GM23248 (cell line): ENCODE measurements at regions not wholly inside any gene's neighbourhood (a gene's known extent, or its start where the extent isn't known, plus 50 kb on each side); places are given as distances from the start of the nearest gene placed in this dataset.

Source experiments
- DNase-seq: peaks from one replicate; pipeline ENCODE4 v3.0.0-alpha.2; 2015
- H2AFZ ChIP-seq: fragments of 200-600 bp; sonication (generic); 2 replicates; pipeline ENCODE4 v1.6.1; 2016; ENCODE audit warnings: antibody characterized with exemption
- H3F3A ChIP-seq: fragments of 200-600 bp; sonication (generic); 2 replicates; pipeline ENCODE4 v1.6.1; 2016; ENCODE audit warnings: mild to moderate bottlenecking, antibody characterized with exemption, mixed run types; ENCODE audit not compliant: insufficient read depth
- H3K27ac ChIP-seq: fragments of 200-600 bp; sonication (generic); 2 replicates; pipeline ENCODE4 v1.5.1; 2016; ENCODE audit warnings: mild to moderate bottlenecking
- H3K27me3 ChIP-seq: fragments of 200-600 bp; sonication (generic); replicated peaks from 2 replicates; pipeline ENCODE4 v1.6.1; 2016; ENCODE audit warnings: mild to moderate bottlenecking; ENCODE audit not compliant: insufficient read depth
- H3K36me3 ChIP-seq: fragments of 200-600 bp; sonication (generic); 2 replicates; pipeline ENCODE4 v1.6.1; 2016; ENCODE audit warnings: low read depth, mild to moderate bottlenecking
- H3K4me1 ChIP-seq: fragments of 200-600 bp; sonication (generic); 2 replicates; pipeline ENCODE4 v1.6.1; 2016; ENCODE audit warnings: mild to moderate bottlenecking; ENCODE audit not compliant: insufficient read depth
- H3K4me2 ChIP-seq: fragments of 200-600 bp; sonication (generic); one replicate; pipeline ENCODE4 v1.6.1; 2016; ENCODE audit warnings: mild to moderate bottlenecking; ENCODE audit not compliant: unreplicated experiment
- H3K4me3 ChIP-seq: fragments of 200-600 bp; sonication (generic); 2 replicates; pipeline ENCODE4 v1.5.1; 2016; ENCODE audit warnings: mild to moderate bottlenecking
- H3K79me2 ChIP-seq: fragments of 200-600 bp; sonication (generic); 2 replicates; pipeline ENCODE4 v1.6.1; 2016; ENCODE audit warnings: mild to moderate bottlenecking; ENCODE audit not compliant: insufficient read depth
- H3K9ac ChIP-seq: fragments of 200-600 bp; sonication (generic); 2 replicates; pipeline ENCODE4 v1.6.1; 2016; ENCODE audit warnings: mild to moderate bottlenecking
- H3K9me2 ChIP-seq: fragments of 200-600 bp; sonication (generic); 2 replicates; pipeline ENCODE4 v1.6.1; 2016; ENCODE audit warnings: mixed run types, mild to moderate bottlenecking, moderate library complexity; ENCODE audit not compliant: insufficient read depth
- H3K9me3 ChIP-seq: fragments of 200-600 bp; sonication (generic); one replicate; pipeline ENCODE4 v1.6.1; 2017; ENCODE audit warnings: low read depth
- H4K20me1 ChIP-seq: fragments of 200-600 bp; sonication (generic); 2 replicates; pipeline ENCODE4 v1.6.0; 2016; ENCODE audit not compliant: insufficient read depth
- EZH2 ChIP-seq: fragments of 200-600 bp; sonication (generic); IDR thresholded peaks from 2 replicates; pipeline ENCODE4 v1.6.1; 2018; ENCODE audit warnings: antibody characterized with exemption, mild to moderate bottlenecking; ENCODE audit not compliant: insufficient read depth, poor library complexity, severe bottlenecking
- EZH2phosphoT487 ChIP-seq: fragments of 200-600 bp; sonication (generic); IDR thresholded peaks from 2 replicates; pipeline ENCODE4 v1.6.1; 2018; ENCODE audit warnings: antibody characterized with exemption, moderate library complexity, mild to moderate bottlenecking, low read depth; ENCODE audit not compliant: insufficient read depth
- WGBS, 2 experiments: methylation state at CpG; one replicate each; pipeline ENCODE4 v1.1.6; 2015 to 2017; ENCODE audit warnings: low lambda C conversion rate in 2 of 2, low coverage in 1 of 2; ENCODE audit errors: missing lambda C conversion rate in 2 of 2; 5-methylcytosine and 5-hydroxymethylcytosine counted together
- in situ Hi-C: fragments of 300-500 bp; cut with MboI; formaldehyde crosslinking; loops from 2 replicates; pipeline ENCODE4 v1.15.0; 2020

GRCh38 chr2:2832657-2833056 is 501.6 kb upstream of the MYT1L start:
- H3K79me2 ChIP-seq: no peaks in the 10 kb centered on the region
- H3K9me2 ChIP-seq: no peaks in the 10 kb centered on the region
- H4K20me1 ChIP-seq: no peaks in the 10 kb centered on the region
- H3K4me1 ChIP-seq: no peaks in the 10 kb centered on the region
- H3K4me3 ChIP-seq: no peak overlapping the region
- in situ Hi-C loops: no loop called here
- no peak overlapping the region for H3K4me2 ChIP-seq
- DNase-seq: no peak
- no peak overlapping the region for H3K9ac ChIP-seq
- 36 to 38% methylated on average over 9 of the region's 9 CpGs for WGBS, 2 experiments
- H3F3A ChIP-seq: no peaks in the 10 kb centered on the region
- no peaks in the 10 kb centered on the region for H3K27me3 ChIP-seq
- no peaks in the 10 kb centered on the region for H3K36me3 ChIP-seq
- TF ChIP-seq EZH2phosphoT487: no peak
- TF ChIP-seq EZH2: no peak
- no peak overlapping the region for H2AFZ ChIP-seq
- H3K9me3 ChIP-seq: no peaks in the 10 kb centered on the region
- H3K27ac ChIP-seq: no peak overlapping the region

- no peaks in the 10 kb centered on the region for H4K20me1 ChIP-seq
- H3K9me3 ChIP-seq: no peaks in the 10 kb centered on the region
- in situ Hi-C loops: no loop called here
- H3K36me3 ChIP-seq: no peaks in the 10 kb centered on the region
- no peak overlapping the region for H3K4me2 ChIP-seq
- 50 to 51% methylated on average over 11 of the region's 11 CpGs for WGBS, 2 experiments
- H3K27ac ChIP-seq: no peak overlapping the region
- no peak for TF ChIP-seq EZH2
- no peak for TF ChIP-seq EZH2phosphoT487
- no peaks in the 10 kb centered on the region for H3F3A ChIP-seq
- H3K79me2 ChIP-seq: no peaks in the 10 kb centered on the region
- DNase-seq: no peak
- H2AFZ ChIP-seq: no peak overlapping the region
- H3K4me1 ChIP-seq: no peaks in the 10 kb centered on the region
- no peaks in the 10 kb centered on the region for H3K27me3 ChIP-seq
- no peak overlapping the region for H3K9ac ChIP-seq
- no peaks in the 10 kb centered on the region for H3K9me2 ChIP-seq
- H3K4me3 ChIP-seq: no peak overlapping the region
Observed at GRCh38 chr2:2831633-2832032, 500.6 kb upstream of the MYT1L start.

- H2AFZ ChIP-seq: no peak overlapping the region
- no peaks in the 10 kb centered on the region for H3F3A ChIP-seq
- no peaks in the 10 kb centered on the region for H3K9me3 ChIP-seq
- H3K9me2 ChIP-seq: no peaks in the 10 kb centered on the region
- H3K4me3 ChIP-seq: no peak overlapping the region
- H3K79me2 ChIP-seq: no peaks in the 10 kb centered on the region
- H3K36me3 ChIP-seq: no peaks in the 10 kb centered on the region
- no peak overlapping the region for H3K9ac ChIP-seq
- no peak overlapping the region for H3K4me2 ChIP-seq
- H4K20me1 ChIP-seq: no peaks in the 10 kb centered on the region
- DNase-seq: no peak
- no peak overlapping the region for H3K27ac ChIP-seq
- WGBS, 2 experiments: 48 to 59% methylated on average over 3 of the region's 3 CpGs
- in situ Hi-C loops: no loop called here
- TF ChIP-seq EZH2phosphoT487 (no peak), EZH2 (no peak)
- no peaks in the 10 kb centered on the region for H3K27me3 ChIP-seq
- H3K4me1 ChIP-seq: no peaks in the 10 kb centered on the region
Observed at GRCh38 chr2:2830576-2830975, 499.5 kb upstream of the MYT1L start.

GRCh38 chr2:2828774-2829368 is 497.8 kb upstream of the MYT1L start:
- Histone ChIP-seq H3K36me3 (no peaks in the 10 kb centered on the region), H3F3A (no peaks in the 10 kb centered on the region), H3K9me3 (no peaks in the 10 kb centered on the region), H3K4me2 (no peak overlapping the region), H4K20me1 (no peaks in the 10 kb centered on the region), H3K27me3 (no peaks in the 10 kb centered on the region), H3K27ac (no peak overlapping the region), H3K9me2 (no peaks in the 10 kb centered on the region), H2AFZ (no peak overlapping the region), H3K79me2 (no peaks in the 10 kb centered on the region), H3K9ac (no peak overlapping the region), H3K4me3 (no peak overlapping the region), H3K4me1 (no peaks in the 10 kb centered on the region)
- in situ Hi-C loops: no loop called here
- WGBS, 2 experiments: 8 to 12% methylated on average over 13 of the region's 13 CpGs
- TF ChIP-seq EZH2phosphoT487 (no peak), EZH2 (no peak)
- DNase-seq: no peak

- H3K9me2 ChIP-seq: no peaks in the 10 kb centered on the region
- H3K79me2 ChIP-seq: no peaks in the 10 kb centered on the region
- no peaks in the 10 kb centered on the region for H3K36me3 ChIP-seq
- no peak for DNase-seq
- H3F3A ChIP-seq: no peaks in the 10 kb centered on the region
- no peak overlapping the region for H3K27ac ChIP-seq
- H3K27me3 ChIP-seq: no peaks in the 10 kb centered on the region
- H3K4me1 ChIP-seq: no peaks in the 10 kb centered on the region
- no peaks in the 10 kb centered on the region for H3K9me3 ChIP-seq
- no peaks in the 10 kb centered on the region for H4K20me1 ChIP-seq
- no peak for TF ChIP-seq EZH2
- no peak for TF ChIP-seq EZH2phosphoT487
- no peak overlapping the region for H3K4me2 ChIP-seq
- H3K4me3 ChIP-seq: no peak overlapping the region
- no peak overlapping the region for H2AFZ ChIP-seq
- H3K9ac ChIP-seq: no peak overlapping the region
- WGBS, 2 experiments: 68 to 79% methylated on average over 8 of the region's 8 CpGs
- in situ Hi-C loops: no loop called here
Observed at GRCh38 chr2:2827761-2828221, 496.7 kb upstream of the MYT1L start.
